HG03025 (cell line): ENCODE measurements at regions not wholly inside any gene's neighbourhood (a gene's known extent, or its start where the extent isn't known, plus 50 kb on each side); places are given as distances from the start of the nearest gene placed in this dataset.

ENCODE experiments used
- ATAC-seq: cut with Tn5 transposase; IDR thresholded peaks from one replicate; pipeline ENCODE4 v1.9.1; 2021; ENCODE audit warnings: mild to moderate bottlenecking, moderate library complexity; ENCODE audit not compliant: unreplicated experiment, low FRiP score

DNA sequence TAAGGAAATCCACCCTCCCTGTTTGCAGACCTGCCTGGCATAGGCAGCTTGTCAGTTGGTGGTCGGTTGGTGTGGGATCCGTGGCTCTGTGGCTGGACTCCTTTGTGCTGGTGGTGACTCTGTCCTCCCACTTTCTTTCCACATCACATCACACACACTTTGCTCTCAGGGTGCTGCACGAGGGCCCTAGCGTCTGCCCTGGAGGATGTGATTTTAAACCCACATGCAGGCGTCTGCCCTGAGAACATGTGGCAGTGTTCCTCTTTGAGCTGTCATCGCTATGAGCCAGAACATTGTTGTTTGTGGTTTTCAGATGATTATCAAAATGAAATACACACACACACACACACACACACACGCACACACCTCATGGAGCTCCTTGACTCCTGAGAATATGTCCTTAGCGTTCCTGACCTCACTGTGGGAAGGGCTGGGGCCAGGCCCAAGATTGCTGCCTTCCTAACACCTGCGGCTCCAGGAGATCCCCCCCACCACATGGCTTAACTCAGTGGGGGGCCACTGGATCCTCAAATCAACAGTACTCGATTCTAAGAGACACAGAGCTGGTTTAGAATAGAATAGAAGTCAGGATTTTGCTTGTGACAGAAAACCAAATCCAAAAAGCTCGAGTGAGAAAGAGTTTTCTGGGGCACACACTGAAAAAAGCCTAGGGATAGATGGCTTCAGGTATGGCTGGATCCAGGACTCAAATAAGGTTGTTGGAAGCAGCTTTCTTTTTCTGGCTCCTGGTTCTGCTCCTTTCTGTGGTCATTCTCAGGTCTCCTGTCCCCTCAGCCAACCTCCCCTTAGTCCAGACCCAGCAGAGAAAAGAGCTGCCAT, 54.8 kb downstream of the RTP5 start:
- no peak for ATAC-seq

DNA sequence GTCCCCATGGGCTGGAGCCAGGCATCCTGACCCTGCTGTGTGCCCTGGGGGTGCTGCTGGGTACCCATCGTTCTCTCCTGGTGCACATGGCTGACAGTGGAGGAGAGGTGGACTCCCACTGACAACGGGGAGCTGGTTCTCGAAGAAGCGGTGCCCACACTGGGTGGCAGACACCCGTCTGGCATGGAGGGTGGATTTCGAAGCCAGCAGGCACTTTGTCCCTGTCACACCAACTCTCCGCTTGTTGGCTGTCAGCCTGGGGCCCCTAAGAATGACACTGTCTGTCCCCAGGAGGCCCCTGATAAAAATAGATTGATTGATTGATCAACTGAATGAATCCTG, 55.4 kb downstream of the RTP5 start:
- no peak for ATAC-seq

DNA sequence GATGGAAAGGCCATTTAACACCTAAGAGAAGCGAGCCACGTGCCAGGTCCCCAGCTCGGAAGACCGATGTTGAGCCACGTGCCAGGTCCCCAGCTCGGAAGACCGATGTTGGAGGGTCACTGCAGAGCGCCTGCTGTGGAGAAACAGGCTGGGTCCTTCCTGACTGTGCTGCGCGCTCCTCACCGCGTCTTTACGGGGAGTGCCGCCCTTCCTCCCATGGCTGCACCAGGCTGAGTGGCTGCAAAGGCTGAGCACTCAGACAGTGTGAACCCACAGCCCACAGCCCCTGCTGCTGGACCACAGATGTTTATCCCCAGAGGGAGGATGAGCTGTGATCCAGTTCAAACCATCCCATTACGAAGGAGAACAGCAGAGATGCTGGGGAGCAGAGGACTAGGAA, 55.7 kb downstream of the RTP5 start:
- ATAC-seq = no peak

DNA sequence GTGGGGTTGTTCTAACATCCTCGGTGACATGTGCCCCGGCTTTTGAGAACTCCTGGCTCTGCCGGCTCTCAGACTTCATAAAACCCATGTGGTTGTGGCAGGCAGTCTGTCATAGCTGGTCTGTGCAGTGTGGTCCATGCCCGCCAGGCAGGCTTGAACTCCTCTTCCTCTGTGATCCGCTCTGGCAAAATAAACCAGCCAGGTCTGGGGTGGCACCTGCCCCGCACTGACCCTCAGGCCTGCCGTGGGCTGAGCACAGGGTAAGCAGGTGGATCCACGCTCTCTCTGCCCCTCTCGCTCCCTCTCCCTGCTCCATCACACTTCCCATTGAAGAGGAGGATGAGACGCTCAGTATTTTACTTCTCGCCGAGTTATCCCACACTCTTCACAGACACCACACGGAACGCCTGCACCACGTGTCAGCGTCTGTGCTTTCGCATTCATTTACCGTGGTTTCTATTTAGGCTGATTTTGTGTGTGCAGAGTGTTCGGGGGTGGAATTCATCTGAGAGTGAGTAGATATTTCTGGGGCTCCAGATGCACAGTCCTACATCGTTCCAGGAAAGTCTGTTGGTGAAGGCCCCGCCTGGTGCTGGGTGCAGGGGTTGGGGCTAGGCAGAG, 56.4 kb downstream of the RTP5 start:
- no peak for ATAC-seq

DNA sequence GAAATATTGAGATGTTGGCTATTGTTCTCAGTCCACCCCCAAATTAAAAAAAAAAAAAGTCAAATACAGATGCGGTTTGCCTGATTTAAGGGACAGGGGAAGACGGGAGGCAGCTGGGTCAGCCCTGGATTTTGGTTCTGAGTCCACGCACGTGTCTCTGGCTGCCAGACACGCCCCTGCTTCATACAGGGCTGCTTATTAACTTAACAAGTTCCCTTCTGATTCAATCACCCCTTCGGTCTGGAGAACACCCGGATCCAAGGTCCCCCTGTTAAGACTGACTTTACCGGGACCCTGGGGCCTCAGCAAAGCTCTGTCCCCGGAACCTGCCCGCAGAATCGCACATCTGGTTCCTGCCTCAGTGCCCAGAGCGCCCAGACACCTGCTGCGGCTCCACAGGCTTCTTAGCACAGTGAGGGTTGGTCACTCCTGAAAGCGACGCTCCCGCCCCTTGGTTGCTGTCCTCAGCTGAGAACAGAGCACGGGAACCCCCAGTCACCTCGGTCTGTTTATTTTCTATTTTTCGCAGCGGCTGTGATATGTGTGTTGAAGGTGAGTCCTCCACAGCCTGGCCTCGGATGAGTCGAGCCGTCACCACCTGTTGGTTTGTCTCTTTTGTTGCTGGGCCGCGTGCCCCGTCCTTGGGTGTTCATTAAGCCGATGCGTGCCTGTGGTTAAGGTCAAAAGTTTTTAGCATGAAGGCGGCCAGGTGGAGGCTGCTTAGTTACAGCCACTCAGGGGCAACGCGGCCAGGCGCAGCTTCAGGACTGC, 57.2 kb downstream of the RTP5 start:
- no peak for ATAC-seq

DNA sequence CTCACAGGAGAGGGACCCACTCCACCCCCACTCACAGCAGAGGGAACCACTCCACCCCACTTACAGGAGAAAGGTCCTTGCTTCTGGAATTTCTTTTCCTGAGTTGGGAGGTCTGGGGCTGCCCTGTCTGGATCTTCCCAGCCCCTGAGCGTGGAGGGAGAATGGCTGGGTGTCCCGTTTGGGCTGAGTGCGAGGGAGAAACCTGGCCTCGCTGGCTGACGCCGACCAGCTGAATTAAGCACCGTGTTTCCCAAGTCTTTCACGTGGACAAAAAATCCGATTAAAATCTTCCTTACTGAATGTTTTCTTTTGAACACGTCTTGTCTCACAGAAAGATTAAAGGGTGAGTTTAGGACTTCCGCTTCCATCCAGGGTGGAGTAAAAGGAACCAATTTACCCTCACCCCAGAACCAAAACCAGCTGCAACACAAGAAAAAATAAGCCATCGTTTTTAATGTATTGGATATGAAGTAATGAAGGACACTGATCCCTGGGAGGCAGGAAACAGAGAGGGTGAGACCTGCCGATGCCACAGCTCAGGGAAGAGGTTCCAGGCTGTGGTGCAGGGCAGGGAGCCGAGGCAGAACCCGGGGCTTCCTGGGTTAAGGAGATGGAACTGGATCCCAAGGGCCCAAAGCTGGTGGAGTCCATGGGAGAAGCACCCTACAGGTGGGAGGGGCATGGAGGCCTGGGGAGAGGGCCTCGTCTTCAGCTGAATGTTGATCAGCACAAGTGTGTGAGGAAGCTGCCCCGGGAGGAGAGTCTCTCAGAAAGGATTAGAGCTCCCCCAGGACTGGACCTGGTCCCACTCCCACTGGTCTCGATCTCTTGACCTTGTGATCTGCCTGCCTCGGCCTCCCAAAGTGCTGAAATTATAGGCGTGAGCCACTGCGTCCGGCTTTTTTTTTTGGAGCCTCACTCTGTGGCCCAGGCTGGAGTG, 60.3 kb downstream of the RTP5 start:
- no peak for ATAC-seq

DNA sequence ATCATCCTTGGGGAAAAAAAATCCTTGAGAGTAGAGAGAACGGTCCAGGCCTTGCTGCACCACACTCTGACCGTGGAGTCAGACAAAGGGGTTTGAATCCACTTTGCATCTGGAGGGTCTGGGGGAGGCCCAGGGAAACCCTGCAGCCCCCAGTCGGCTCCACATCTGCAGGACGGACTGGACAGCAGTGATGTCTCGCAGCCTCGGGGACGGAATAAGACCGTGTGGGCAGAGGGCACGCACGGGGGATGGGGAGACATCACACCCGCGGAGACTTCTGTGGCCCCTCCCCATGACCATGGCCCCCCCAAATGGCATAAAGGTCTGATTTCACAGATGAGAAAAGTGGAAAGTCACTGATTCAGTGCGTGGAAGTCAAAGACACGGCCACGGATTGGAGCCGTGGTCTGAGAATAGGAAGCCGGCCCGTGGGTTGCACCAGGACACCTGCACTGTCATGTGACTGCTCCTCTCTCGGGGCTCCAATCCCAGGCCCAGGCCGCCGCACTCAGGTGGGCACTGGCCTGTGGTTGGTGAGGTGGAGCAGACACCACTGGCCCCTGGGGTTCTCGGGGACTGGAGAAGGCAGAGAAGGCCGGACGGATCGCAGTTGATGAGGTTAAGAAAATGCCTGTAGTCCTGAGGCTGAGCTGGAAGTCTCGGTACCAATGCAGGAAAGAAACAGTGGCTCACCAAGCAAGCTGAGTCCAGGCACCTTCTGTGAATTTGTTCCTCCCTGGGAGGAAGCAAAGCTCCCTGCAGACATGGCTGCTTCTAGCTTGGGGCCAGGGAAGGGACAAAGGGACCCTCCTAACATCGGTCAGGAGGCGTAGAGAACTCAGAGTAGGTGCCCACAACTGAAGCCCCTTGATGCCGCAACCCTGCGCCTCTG, 61.8 kb downstream of the RTP5 start:
- ATAC-seq = no peak

DNA sequence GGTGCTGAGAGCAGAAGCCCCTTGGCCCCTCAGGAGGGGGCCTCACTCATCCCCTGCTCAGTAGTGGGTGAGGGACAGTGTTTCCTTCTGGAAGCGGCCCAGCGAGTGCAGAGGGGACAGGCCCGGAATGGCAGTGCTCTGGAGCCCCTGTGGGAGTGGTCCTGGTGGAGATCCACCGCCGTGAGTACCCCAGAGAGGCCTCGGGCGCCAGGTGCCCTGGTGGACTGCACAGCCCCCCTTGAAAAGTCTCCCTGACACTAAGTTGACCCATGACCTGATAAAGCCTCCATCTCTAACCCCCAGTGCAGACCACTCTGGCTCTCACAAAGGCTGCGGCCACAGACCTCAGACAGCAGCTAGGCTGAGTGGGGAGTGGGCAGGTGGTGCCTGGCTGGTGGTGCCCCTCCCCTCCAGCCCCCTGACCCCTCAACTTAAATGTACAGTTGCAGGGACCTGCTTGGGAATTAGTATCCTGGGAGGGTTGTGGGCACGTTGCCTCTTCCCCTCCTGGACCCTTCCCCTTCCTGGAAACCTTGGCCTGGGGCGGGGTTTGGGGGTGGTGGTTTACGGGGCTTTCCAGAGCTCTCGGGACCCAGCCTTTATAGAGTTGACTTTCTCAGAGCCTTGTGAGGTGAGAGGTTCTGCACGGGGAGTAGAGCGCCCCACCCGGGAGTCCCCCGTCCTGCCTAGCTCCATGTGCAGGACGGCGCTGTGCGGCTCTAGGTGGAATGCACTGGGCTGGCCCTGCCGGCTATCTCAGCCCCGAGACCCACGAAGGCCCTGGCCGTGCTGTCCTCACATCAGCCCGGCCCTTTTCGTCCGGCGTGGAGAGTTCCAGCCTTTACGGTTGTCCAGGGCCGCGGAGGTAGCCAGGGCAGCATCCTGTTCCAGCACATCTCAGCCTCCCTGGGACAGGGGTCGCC, 62.7 kb downstream of the RTP5 start:
- no peak for ATAC-seq

GRCh38 chr2:241932899-241933178, 63.3 kb downstream of the RTP5 start:
- ATAC-seq = no peak

- ATAC-seq = no peak
These were observed 63.8 kb downstream of the RTP5 start for GRCh38 chr2:241933179-241933911.

DNA sequence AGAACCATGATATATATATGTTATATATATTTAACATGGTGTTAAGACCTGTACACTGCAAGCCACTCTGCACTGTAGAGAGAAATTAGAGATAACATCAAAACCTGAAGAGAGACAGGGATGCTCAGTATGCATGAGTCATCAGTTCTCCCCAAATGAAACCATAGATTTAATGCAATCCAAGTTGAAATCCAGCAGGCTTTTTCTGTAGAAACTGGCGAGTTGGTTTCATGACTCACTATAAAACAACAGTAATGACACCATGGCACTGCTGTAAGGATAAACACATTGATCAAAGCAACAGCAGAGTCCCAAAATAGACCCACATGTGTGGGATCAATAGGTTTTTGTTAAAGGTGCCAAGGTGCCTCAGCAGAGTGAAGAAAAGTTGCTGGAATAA, 65.8 kb downstream of the RTP5 start:
- no peak for ATAC-seq

DNA sequence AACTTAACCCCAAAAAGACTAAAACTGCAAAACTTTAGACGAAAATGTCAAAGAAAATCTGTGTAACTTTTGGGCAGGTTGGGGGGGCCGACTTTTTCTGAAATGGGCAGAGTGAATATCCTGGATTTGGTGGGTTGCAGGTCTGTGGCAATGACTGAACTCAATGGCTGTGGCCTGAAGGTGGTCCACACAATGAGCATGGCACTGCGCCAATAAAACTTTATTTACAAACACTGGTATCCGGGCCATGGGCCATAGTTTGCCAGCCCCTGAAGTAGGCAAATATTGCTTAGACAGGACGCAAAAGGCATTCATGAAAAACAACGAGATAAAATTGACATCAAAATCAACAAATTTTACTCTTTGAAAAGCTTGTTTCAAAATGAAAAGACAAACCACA, 66.2 kb downstream of the RTP5 start:
- no peak for ATAC-seq

GRCh38 chr2:241936457-241937133, 67.1 kb downstream of the RTP5 start:
- no peak for ATAC-seq

- no peak for ATAC-seq
These were observed 67.8 kb downstream of the RTP5 start for GRCh38 chr2:241937297-241937696.

GRCh38 chr2:241939541-241939940, 70.0 kb downstream of the RTP5 start:
- no peak for ATAC-seq

- ATAC-seq = no peak
These were observed 70.8 kb downstream of the RTP5 start for GRCh38 chr2:241940329-241940728.

DNA sequence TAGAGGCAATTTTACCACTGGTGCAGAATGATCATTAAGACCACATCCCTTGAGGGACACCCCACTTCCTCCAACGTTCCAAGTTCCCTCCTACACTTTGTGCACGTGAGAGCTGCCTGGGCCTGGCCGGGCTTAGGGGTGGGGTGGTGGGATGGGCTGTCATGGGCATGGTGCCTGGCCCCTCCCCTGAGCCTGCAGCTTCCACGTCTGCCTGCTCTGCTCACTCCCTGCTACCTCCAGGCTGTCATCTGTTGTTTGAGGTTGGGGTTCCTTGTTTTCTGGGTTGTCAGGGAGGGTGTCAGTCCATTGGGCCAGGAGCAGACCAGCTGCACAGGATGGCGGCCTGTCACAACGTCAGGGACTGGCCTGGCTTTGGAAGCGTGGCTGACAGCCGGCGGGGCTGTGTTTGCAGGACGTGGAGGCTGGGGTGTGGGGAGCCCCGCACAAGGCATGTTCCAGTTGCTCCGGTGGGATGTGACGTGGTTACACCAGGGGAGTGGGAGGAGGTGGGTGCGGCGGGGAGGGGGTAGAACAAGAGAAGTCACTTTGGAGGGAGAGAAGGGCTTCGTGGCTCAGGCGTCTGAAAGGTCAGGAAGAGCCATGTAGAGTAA, 72.3 kb downstream of the RTP5 start:
- no peak for ATAC-seq
